Fibroblast of skin of left quadriceps (primary cell): ENCODE measurements at regions not wholly inside any gene's neighbourhood (a gene's known extent, or its start where the extent isn't known, plus 50 kb on each side); places are given as distances from the start of the nearest gene placed in this dataset.

Experiments
- DNase-seq, 2 experiments: peaks; one replicate each; pipeline ENCODE4 v3.0.0-alpha.2; 2013; ENCODE audit warnings: low read depth in 2 of 2

DNA sequence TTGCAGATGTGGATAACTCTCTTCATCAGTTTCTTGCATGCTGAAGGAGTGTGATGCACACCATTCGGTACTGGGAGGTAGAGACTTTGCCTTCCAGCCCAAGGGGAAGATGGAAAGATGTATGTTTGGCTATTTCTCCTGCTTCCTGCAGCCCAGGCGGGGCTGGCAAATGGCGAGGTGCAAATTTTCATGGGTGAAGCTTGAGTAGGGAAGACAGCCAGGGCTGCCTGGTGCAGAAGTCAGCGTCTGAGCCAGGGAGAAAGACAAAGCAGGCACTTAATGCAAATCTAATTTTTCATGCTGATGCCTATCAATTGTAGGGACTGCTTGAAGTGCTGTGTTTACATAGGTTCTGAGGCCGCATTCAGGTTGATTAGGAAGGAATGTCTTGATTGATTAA is 384.7 kb upstream of the EEF2KMT start:
- DNase-seq = no peak

DNA sequence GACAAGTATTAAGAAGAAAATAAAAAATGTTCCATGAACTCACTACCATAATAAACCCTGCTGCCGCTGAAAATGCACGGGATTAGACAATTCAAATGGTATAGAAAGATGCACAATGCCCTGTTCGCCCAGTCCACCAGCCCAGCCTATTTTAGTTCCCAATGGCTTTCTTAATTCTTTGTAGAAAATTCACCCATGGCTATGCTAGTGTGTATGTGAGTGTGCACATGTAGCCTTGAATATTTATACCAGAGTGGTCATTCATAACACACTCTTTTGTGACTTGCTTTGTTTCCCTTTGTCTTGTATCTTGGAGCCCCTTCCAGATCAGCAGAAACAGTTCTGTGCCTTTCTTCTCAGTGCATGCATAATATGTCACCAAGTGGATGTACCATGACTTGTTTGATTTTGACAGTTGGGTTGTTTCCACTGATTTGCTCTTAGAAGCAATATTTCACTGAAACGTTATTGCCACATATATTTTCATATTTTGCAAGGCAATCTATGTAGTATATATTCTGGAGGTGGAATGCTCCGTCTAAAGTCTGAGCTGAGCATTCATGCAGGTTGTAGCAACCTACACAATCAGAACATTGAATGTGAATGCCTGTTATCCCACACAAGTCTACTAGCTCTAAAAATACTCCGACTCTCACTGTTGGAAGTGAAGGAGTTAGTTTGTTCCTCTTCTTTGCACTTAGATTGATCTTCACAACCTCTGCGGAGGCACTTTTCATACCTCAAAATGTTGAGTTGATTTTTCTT is 383.0 kb upstream of the EEF2KMT start:
- no peak for DNase-seq

DNA sequence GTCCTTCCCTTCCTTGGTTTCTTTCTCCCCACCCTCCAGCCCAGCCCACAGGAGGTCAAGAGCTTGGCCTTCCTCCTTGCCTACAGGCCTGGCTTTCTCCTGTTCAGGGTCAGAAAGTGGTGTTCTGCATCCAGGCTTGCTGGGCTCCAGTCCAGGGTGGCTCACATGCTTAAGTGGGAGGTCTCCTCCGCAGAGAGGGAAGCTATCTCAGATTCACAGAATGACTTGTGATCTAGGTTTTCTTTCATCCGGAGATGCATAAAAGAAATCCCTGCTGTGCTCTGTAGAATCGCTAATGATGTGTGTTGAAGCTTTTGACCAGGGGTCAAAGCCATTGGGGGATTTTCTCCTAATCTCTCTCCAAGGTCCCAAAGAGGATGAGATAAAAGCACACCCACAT is 382.3 kb upstream of the EEF2KMT start:
- DNase-seq = no peak

DNA sequence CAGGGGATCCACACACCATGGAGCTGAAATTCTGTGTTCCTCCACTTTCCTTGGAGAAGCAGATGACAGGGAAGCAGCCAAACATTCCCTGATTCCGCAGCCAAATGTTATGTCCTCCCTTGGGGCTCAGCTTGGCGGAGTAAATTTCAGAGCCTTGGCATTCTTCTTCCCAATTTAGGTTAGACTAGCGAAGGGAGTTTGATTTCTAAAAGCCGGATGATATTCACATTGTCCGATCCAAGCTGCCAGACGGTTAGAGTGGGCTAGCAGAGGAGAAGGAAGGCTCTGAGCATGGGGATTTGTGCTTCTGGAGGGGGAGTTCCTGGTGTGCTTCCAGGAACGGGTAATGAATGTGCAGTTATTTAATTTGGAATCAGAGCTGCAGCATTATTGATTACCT is 380.4 kb upstream of the EEF2KMT start:
- DNase-seq = no peak

DNA sequence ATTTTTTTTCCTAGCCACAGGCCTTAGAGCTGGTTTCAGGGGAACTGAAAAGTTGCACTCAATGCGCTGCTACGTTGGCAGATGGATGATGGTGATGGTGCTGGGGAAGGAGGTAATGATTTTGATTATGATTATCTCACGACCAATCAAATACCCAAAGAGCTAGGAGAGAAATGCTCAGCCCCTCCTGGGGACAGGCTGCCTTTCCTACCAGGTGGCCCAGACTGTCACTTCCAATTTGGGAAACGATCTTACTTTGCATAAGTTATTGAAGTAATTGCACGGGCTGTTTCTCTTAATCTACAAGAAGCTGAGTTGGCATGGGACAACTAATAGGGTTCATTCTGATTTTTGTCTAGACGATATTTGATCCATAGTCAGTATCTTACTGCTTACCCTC is 379.7 kb upstream of the EEF2KMT start:
- DNase-seq = no peak

DNA sequence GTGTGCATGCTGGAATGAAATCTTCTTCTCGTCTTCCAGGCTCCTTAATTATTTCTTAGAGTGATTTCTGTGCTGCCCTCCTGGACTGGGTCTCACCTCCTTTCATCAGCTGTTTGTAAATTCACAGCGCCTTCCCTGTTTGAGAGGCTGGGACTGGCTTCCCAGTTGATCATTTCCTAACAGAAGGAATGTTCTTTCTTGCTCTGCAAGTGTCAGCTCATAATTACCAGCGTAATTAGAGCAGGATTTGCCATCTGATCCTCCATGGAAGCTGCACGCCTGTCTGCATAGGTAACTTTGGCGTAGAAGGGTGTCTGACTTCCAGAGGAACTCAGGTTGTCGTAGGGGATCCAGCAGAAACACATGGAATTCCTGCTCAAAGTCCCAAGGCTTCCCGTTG is 375.0 kb upstream of the EEF2KMT start:
- no peak for DNase-seq

DNA sequence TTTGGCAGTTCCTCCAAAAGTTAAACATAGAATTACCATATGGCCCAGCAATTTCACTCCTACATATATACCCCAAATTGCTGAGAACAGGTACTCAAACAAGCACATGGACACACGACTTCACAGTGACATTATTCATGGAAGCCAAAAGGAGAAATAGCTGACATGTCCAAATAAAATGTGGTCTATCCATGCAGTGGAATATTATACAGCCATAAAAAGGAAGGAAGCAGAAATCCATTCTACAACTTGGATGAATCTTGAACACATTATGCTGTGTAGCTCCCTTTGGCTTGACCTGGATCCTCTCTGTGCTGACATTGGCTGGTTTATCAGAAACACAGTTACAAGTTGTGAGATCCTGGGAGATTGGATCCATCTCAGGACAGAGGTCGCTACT is 370.9 kb upstream of the EEF2KMT start:
- no peak for DNase-seq

DNA sequence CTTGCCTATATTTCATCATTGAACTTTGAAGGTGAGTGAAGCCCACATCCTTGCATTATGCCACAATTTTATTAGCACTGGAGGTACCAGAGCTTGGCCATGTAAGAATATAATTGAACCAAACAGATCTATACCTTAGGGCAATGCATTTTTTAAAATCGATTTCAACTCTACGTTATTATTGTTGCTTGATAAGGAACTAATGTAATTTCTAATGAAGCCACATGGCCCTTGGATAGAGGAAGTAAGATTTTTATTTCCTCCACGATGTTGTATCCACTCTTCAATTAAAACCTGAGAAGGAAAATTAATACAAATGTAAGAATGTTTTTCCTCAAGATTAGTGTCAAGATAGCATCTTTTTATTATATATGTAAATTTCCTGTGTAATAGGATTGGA is 370.0 kb upstream of the EEF2KMT start:
- DNase-seq = no peak

DNA sequence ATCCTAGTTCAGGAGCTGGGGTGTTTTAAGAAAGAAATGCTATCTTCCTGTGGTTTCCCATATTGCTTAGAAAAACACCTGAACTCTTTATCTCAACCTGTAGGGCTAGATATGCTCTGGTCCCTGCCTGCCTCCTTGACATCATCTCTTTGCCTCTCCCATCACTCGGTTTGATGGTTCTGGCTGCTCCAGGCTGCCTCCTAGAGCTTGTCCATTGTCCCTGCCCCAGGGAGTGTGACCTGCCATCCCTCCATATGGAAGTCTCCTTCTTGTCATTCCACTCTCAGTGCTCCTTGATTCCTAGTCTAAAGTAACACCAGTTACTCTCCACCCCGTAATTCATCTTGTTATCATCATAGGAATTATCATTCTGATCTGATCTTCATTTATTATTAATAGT is 369.0 kb upstream of the EEF2KMT start:
- no peak for DNase-seq

DNA sequence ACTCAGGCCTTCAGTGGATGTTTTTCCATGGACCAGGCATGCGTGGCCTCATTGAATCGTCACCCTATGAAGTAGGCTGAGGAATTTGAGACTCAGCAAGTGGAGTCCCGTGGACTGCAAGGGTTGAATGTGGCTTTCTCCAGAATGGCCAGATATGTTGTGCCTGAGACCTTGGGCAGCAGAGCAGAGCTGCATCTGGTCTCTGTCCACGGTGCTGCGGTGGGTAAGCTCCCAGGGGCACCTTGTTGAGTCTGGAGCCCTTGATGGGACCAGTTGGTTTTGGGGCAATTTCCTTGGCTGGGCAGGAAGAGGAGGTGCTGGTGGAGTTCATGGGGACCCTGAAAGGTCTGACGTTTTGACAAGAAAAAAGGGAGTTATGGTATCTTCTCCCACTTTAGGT is 368.1 kb upstream of the EEF2KMT start:
- DNase-seq = no peak

DNA sequence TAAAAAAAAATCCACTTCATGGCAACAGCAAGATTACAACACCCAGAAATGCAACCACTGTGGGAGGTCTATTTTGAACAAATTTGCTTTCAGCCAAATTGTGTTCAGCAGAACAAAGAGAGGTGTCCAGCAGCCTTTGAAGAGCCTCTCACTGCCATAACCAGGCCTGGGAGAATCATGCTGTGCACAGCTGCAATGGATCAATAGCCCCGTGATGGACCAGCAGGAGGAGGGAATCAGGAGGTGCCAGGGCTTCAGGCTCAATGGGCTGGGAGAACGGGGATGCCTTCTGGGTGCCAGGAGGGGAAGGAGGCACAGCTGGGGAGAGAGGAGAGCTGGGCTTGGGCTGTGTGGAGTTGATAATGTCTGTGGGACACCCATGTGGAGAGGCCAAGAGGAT is 366.2 kb upstream of the EEF2KMT start:
- no peak for DNase-seq

DNA sequence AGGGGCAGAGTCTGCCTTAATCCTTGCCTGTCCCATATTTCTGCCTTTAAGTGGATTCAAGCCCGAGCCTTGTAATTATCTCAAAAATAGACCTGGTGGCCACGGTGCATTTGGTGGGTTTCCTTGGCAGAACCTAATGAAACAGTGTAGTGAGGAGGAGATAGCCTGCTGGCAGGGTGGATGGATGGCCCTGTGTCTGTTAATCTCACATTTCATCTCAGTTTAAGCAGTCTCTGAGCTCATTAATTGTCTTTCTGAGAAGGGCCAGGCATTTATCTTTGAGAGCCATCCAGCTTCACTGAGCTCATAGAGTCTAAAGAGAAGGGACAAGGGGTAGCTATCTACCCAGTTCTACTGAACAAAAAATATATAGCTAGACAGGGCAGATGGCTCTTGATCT is 364.0 kb upstream of the EEF2KMT start:
- no peak for DNase-seq

DNA sequence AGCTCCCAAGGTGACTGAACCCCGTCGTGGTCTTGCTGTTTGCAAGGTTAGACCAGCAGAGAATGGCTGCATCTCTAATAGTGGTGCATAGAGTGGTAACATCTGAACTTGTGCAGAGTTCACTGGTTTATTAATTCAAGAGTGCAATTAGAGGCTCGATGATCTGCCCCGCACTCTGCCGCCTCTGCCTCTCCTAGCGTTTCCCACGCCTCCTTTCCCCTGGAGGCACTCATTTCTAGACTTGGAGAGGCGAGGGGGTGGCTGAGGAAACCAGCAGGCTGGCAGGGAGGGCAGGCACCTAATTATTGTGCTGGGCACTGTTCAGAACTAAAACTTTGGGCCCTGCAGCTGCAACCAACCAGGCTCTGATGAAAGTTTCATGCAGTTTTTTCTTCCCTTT is 363.5 kb upstream of the EEF2KMT start:
- no peak for DNase-seq

DNA sequence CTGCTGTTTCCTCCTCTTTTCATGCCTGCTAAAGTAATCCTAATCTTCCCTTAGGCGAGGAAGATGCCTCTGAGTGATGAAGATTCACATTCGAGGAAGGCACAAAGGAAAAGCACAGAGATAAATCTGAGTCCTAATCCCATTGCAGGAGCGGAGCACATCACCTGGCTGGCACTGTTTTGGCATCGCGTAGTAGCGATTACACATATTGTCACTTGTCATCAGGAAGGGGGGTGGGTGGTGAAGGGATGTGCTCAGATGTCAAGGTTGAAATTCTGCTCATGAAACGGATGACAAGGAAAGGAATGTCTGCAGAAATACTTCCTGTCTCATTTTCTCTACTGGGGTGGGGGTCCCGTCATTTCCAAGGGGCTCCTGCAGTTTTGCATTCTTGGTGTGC is 363.1 kb upstream of the EEF2KMT start:
- DNase-seq = no peak

DNA sequence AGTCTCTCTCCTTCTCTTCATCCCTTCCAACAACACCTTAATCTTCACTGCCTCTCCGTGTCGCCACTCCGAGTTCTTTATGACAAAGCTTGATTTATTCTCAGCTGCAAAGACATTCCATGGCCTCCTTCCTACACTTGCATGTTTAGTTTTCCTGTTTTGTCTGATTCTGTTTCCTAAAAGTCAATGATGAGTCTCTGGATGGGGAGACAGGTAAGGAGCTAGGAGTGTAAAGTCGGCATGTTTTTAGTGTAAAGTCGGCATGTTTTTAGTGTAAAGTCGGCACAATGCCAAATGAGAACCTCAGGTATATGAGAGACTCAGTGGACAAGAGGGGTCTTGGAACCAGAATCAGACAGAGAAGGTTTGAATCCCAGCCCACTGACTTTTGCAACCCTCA is 362.3 kb upstream of the EEF2KMT start:
- DNase-seq = no peak

DNA sequence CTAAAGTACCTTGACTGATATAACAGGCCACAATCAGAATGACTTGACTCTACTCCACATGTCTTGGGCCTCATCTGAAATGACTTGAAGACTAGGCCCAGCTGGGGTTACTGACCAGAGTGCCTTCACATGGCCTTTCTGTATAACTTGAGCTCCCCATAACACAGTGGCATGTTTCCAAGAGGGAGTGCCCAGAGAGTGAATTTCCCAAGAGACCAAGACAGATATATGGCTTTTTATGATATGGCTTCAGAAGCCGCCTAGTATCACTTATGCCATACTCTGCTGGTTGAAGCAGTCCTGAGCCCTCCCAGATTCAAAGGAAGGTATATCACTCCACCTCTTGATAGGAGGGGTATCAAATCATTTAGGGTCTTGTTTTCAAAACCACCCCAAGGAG is 357.5 kb upstream of the EEF2KMT start:
- DNase-seq = no peak

DNA sequence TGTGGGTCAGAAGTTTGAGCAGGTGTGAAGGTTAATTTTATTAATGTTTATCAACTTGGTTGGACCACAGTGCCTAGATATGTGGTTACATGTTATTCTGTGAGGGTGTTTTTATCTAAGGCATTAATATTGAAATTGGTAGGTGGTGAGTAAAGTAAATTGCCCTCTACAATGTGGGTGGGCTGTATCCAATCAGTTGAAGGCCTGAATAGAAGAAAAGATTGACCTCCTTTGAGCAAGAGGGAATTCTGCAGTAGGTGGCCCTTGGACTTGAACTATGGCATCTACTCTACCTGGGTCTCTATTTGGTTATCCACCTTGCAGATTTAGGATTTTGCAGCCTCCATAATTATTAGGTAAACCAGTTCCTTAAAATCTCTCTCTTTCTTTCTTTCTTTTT is 356.8 kb upstream of the EEF2KMT start:
- no peak for DNase-seq

DNA sequence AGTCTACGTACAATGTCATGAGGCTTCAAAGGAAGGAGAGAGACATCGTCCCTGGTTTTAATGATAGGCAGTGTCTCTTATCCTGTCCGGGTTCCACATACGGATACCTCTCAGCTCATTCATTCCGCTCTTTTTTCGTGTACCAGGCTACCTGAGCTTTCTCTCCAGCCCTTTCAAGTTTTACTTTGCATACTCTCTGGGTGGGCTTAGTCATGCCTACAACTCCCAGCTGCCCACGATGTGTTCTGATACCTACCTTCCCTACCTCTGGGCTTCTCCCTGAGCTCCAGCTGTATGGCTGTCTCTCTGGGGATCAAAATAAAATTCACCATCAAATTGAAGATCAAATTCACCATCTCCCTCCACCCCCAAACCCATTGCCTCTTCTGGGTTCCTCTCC is 354.0 kb upstream of the EEF2KMT start:
- no peak for DNase-seq

DNA sequence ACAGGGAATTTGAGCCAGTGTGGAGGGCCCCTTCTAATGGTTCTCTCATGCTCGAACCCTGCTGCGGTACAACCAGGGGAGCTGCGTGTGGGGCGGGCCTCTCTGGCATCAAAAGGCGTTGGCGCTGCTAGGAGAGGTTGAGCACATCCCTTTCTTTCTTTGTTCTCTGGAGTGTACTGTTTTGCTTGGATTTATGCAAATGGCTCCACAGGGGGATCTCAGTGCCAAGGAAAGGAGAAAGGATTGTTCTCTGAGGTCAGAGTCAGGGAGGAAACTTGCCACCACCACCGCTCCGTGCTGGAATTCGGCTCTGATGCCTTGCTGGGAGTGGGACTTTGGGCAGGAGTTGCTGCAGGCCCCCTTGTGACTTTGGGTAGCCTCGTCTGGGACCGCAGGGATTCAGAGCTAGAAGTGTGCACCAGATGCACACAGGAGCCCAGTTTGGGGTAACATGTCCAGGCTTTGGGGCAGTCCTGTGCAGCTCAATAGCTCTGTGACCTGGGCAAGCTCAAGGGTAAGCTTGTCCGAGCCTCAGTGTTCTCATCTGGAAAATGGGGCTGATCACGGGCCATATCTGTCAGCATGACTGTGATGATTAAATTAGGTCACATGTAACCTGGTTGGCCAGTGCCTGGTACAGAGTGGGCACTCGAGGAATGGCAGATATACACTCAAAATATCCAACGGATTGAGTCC is 353.0 kb upstream of the EEF2KMT start:
- no peak for DNase-seq

DNA sequence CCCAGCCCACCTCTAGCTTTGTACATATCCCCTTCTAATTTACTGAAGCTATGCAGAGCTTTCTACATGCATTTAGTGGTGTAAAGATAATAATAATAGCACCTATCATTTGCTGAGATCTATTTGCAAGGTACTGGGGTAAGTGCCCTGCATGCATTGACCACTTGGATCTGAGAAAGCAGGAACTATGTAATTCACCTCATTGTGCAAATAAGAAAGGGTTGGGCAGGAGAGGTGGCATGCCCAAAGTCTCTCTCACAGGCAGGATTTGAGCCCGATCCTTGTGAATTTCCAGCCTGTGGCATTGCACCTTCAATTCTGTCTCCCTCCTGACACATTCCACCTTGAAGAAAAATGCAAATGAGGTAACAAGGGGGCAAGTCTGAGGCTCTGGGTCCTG is 352.3 kb upstream of the EEF2KMT start:
- DNase-seq = no peak

DNA sequence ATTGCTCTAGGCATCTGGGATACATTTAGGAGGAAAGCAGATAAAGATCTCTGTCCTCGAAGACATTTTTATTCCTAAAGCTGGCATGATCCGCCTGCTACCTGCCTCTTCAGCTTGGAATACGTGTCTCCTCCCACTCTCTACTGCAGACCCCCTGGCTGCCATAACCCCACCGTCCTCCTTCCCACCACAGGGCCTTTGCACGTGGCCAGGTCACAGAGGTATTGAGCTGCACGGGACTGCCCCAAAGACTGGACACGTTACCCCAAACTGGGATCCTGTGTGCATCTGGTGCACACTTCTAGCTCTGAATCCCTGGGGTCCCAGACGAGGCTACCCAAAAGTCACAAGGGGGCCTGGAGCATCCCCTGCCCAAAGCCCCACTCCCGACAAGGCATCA is 351.2 kb upstream of the EEF2KMT start:
- DNase-seq = no peak

DNA sequence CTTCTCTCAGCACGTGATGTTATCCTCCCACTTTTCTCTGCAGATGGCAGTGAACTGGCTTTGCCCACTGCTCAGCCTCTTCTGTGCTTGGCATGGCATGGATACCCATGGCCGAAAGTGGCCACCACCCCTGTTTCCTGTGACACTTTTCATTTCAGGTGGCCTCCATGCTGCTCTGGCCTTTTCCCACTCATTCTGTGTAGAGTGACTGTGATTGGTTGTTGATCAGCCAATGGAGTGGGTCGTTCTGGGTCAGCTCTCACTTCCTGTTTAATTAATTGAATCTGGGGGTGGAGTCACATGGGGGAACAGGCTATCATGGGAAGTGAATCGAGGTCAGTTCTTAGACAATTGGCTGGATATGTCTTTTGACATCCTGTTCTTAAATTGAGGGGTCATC is 350.1 kb upstream of the EEF2KMT start:
- no peak for DNase-seq

DNA sequence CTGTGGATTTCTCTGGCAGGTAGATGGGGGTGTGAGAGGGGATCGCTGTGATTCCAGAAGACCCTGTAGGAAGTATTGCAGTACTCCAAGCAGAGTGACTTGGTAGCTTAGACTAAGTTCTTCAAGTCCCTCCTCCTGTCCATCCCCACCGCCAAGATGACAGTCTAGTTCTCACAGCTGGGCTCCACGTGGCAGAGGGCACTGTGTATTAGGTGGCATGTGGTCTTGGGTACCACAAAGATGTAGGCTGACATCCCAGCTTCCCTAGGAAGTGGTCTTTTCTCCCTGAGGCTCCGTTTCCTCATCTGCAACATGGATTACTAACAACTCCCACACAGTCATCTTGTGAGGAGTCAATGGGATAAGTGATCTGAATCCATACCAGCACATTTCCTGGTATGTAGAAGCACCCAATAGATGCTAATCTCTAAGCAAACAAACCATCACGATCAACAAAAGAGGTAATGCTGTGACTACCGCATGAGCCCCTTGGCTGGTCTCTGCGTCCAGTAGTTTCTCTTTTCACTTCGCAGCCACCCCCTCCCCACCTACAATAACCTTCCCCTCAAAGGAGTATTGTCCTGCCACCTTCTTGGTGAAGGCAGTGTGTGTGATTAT is 349.1 kb upstream of the EEF2KMT start:
- no peak for DNase-seq
